ENCODE measurements at regions not wholly inside any gene's neighbourhood (a gene's known extent, or its start where the extent isn't known, plus 50 kb on each side); places are given as distances from the start of the nearest gene placed in this dataset.
"Not testable (repeated sequence)": the region's sequence is repeated elsewhere in the genome, so short reads cannot be mapped to it uniquely, and the experiment has no call there.

GRCh38 chr15:69769336-69769735, 316.7 kb downstream of the RPLP1 start:
- not testable (repeated sequence) for DNase-seq

GRCh38 chr15:69774258-69774657, 321.6 kb downstream of the RPLP1 start:
- DNase-seq = not testable (repeated sequence)

GRCh38 chr15:69774711-69775110, 322.1 kb downstream of the RPLP1 start:
- not testable (repeated sequence) for DNase-seq

- DNase-seq = no peak
Measured at GRCh38 chr15:69777356-69777755, 320.4 kb downstream of the TLE3 start.

- no peak for DNase-seq
Measured at GRCh38 chr15:69780374-69780773, 317.3 kb downstream of the TLE3 start.

GRCh38 chr15:69780981-69781380, 316.7 kb downstream of the TLE3 start:
- DNase-seq = no peak

- no peak for DNase-seq
Measured at GRCh38 chr15:69781411-69782125, 316.1 kb downstream of the TLE3 start.

GRCh38 chr15:69782139-69782658, 315.5 kb downstream of the TLE3 start:
- no peak for DNase-seq

- DNase-seq = peak; percentile 8
Measured at GRCh38 chr15:69782809-69783208, 314.9 kb downstream of the TLE3 start.

- DNase-seq = no peak
Measured at GRCh38 chr15:69783211-69783610, 314.5 kb downstream of the TLE3 start.

GRCh38 chr15:69784798-69785566, 312.7 kb downstream of the TLE3 start:
- no peak for DNase-seq

- DNase-seq = no peak
Measured at GRCh38 chr15:69786136-69786701, 311.5 kb downstream of the TLE3 start.

GRCh38 chr15:69787791-69788190, 309.9 kb downstream of the TLE3 start:
- no peak for DNase-seq

- no peak for DNase-seq
Measured at GRCh38 chr15:69789648-69790393, 307.9 kb downstream of the TLE3 start.

- DNase-seq = no peak
Measured at GRCh38 chr15:69790632-69791031, 307.1 kb downstream of the TLE3 start.

- DNase-seq = no peak
Measured at GRCh38 chr15:69792823-69793222, 304.9 kb downstream of the TLE3 start.

- no peak for DNase-seq
Measured at GRCh38 chr15:69793431-69793780, 304.3 kb downstream of the TLE3 start.

- DNase-seq = no peak
Measured at GRCh38 chr15:69793781-69794451, 303.8 kb downstream of the TLE3 start.

- no peak for DNase-seq
Measured at GRCh38 chr15:69794645-69795469, 302.9 kb downstream of the TLE3 start.

GRCh38 chr15:69795601-69796000, 302.1 kb downstream of the TLE3 start:
- no peak for DNase-seq

GRCh38 chr15:69797051-69797595, 300.6 kb downstream of the TLE3 start:
- DNase-seq = no peak

Data from effector CD8-positive, alpha-beta T cell (primary cell).